ENCODE measurements at regions not wholly inside any gene's neighbourhood (a gene's known extent, or its start where the extent isn't known, plus 50 kb on each side); places are given as distances from the start of the nearest gene placed in this dataset.
A peak's percentile ranks its signal among the peaks of the same experiment; 100 is the strongest.
"Not testable (repeated sequence)": the region's sequence is repeated elsewhere in the genome, so short reads cannot be mapped to it uniquely, and the experiment has no call there.

DNA sequence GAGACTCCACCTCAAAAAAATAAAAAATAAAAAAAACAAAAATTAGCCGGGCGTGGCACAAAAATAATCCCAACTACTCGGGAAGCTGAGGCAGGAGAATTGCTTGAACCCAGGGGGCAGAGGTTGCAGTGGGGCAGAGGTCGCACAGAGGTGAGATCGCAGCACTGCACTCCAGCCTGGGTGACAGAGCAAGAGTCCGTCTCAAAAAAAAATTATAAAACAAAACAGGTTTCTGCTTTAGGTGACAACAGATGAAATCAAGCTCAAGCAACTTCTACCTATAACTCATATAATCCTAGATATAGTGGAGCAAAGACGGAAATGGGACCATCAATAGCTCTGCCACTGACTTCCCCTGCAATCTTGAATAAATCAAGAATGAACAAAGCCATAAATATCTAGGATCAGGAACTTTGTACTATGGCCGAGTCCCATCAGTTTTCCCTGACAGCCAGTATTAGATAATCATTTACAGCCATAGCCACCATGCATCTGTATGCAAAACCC, 53.6 kb upstream of the PDPR start:
- H3K4me3 Mint-ChIP-seq; H3K36me3 Mint-ChIP-seq (ENCODE audit: low read depth); H3K27me3 Mint-ChIP-seq (ENCODE audit: low read depth); H3K9me3 Mint-ChIP-seq: not testable (repeated sequence)
- Mint-ChIP-seq H3K4me1 (peaks cover 17% of the 10 kb centered on the region), H3K27ac (peak overlapping the region in 1 of 3 experiments; percentile 79)

DNA sequence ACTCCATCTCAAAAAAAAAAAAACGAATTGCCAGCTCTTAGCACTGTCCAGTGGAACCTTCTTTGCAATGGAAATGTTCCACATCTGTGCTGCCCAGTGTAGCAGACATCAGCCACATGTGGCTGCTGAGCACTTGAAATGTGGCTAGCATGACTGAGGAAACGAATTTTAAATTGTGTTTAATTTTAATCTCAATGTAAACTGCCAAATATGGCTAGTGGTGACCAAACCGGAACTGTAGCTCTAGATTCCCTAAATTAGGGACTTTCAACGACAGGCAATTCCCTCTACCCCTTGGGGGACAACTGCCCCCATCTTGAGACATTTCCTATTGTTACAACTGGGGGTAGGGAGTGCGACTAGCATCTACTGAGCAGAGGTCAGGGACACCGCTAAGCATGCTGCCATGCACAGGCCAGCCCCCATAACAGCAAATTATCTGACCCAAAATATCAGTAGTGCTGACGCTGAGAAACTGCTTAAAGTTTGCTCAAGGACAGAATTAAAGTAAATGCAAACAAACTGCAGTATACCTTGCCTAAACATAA, 52.4 kb upstream of the PDPR start:
- H3K27ac Mint-ChIP-seq = peak overlapping the region in 1 of 3 experiments; percentile 23
- not testable (repeated sequence) for H3K36me3 Mint-ChIP-seq (ENCODE audit: low read depth); H3K27me3 Mint-ChIP-seq (ENCODE audit: low read depth); H3K9me3 Mint-ChIP-seq
- H3K4me1 Mint-ChIP-seq = peaks cover 17% of the 10 kb centered on the region
- H3K4me3 Mint-ChIP-seq = peak overlapping the region in 1 of 3 experiments; percentile 26

DNA sequence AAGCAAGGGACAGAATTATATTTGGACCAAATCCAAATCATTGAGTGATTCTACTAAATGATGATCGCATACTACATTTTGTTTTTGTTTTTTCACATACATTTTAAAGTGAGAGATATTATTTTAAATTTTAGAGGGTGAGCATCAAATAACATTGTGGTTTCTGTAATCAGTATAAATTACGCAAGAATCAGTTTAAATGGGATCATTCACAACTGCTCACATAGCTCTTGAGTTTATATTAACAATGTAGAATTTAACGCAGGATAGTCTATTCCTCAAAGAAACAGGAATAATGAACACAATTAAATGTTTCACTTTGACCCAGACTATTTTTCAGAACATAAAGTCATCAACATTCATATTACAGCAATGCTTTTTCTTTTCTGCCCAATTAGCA, 51.2 kb upstream of the PDPR start:
- H3K36me3 Mint-ChIP-seq (ENCODE audit: low read depth); H3K9me3 Mint-ChIP-seq; H3K27me3 Mint-ChIP-seq (ENCODE audit: low read depth); H3K27ac Mint-ChIP-seq: not testable (repeated sequence)
- H3K4me3 Mint-ChIP-seq = peak overlapping the region in 1 of 3 experiments; percentile 16
- H3K4me1 Mint-ChIP-seq = peaks cover 17% of the 10 kb centered on the region
